ENCODE measurements at regions not wholly inside any gene's neighbourhood (a gene's known extent, or its start where the extent isn't known, plus 50 kb on each side); places are given as distances from the start of the nearest gene placed in this dataset.

DNA sequence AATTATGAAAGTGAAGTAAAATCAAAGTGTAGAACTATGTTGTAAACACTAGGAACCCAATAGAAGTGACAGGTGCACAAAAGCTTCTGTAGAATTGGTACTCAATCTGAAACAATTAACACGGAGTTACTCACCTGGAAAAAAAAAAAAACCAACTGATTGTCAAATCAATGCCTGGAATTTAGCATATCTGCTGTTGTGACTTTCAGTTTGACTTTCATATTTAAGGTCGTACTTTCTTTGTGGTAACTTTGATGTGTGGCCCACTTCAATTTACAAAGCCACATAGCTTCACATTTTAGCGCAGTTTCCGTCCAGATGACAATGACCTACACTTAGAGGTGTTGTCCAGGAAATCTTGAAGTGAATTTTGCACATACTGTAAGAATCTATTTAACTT, 1124.9 kb downstream of the STIM2 start:
- H3K9me3 ChIP-seq (ENCODE audit: control insufficient read depth in 1 of 2, insufficient read depth in 1 of 2, low read length in 2 of 2) = no peaks in the 10 kb centered on the region
- TF ChIP-seq, protein P1, sequence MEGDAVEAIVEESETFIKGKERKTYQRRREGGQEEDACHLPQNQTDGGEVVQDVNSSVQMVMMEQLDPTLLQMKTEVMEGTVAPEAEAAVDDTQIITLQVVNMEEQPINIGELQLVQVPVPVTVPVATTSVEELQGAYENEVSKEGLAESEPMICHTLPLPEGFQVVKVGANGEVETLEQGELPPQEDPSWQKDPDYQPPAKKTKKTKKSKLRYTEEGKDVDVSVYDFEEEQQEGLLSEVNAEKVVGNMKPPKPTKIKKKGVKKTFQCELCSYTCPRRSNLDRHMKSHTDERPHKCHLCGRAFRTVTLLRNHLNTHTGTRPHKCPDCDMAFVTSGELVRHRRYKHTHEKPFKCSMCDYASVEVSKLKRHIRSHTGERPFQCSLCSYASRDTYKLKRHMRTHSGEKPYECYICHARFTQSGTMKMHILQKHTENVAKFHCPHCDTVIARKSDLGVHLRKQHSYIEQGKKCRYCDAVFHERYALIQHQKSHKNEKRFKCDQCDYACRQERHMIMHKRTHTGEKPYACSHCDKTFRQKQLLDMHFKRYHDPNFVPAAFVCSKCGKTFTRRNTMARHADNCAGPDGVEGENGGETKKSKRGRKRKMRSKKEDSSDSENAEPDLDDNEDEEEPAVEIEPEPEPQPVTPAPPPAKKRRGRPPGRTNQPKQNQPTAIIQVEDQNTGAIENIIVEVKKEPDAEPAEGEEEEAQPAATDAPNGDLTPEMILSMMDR (IDR thresholded peaks at IDR 0.05) = no peak
- DNase-seq (no peak), ATAC-seq (ENCODE audit: poor library complexity) (no peak)
- H3K36me3 ChIP-seq (ENCODE audit: insufficient read depth, low read length) = no peaks in the 10 kb centered on the region
- Mint-ChIP-seq H3K27ac (no peak overlapping the region), H3K4me1 (ENCODE audit: low read depth) (no peaks in the 10 kb centered on the region), H3K36me3 (ENCODE audit: low read depth) (no peaks in the 10 kb centered on the region), H3K27me3 (no peaks in the 10 kb centered on the region), H3K4me3 (no peak overlapping the region), H3K9me3 (peaks cover 6% of the 10 kb centered on the region)
- intact Hi-C loops (cut with DNase I, micrococcal nuclease) = no loop called here
- H3K4me3 ChIP-seq (ENCODE audit: low read length) = no peak overlapping the region
- POLR2A ChIA-PET = no interaction called here
- H3K4me1 ChIP-seq (ENCODE audit: insufficient read depth, low read length) = no peaks in the 10 kb centered on the region
- CTCF ChIA-PET = no interaction called here
- H3K27ac ChIP-seq (ENCODE audit: low read depth in 1 of 2, low read length in 2 of 2) = no peak overlapping the region
- no peaks in the 10 kb centered on the region for H3K27me3 ChIP-seq (ENCODE audit: control insufficient read depth in 1 of 2, insufficient read depth in 2 of 2, low read length in 2 of 2)

DNA sequence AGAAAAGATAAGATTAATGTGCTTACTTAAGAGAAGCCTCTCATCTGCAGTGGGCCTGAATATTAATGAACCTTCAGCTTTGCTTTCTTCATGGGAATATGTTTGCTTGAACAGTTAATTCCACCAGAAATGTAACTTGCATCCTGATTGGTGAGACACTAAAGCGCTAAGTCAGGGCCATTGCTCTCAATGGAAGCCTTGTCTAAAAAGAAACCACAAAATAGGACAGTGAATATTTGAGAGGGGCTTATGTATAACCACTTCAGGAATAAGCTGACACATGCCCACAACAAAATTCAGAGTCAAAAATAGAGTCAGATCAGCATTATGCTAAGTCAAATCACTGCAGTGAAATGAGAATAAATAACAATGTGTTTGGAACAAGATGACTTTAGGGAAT, 1125.8 kb downstream of the STIM2 start:
- ATAC-seq (ENCODE audit: poor library complexity) (no peak), DNase-seq (no peak)
- Histone ChIP-seq H3K27ac (ENCODE audit: low read depth in 1 of 2, low read length in 2 of 2) (no peak overlapping the region), H3K9me3 (ENCODE audit: control insufficient read depth in 1 of 2, insufficient read depth in 1 of 2, low read length in 2 of 2) (no peaks in the 10 kb centered on the region), H3K27me3 (ENCODE audit: control insufficient read depth in 1 of 2, insufficient read depth in 2 of 2, low read length in 2 of 2) (no peaks in the 10 kb centered on the region), H3K4me3 (ENCODE audit: low read length) (no peak overlapping the region), H3K4me1 (ENCODE audit: insufficient read depth, low read length) (no peaks in the 10 kb centered on the region), H3K36me3 (ENCODE audit: insufficient read depth, low read length) (no peaks in the 10 kb centered on the region)
- Mint-ChIP-seq H3K4me1 (ENCODE audit: low read depth) (no peaks in the 10 kb centered on the region), H3K27ac (no peak overlapping the region), H3K4me3 (no peak overlapping the region), H3K36me3 (ENCODE audit: low read depth) (no peaks in the 10 kb centered on the region), H3K27me3 (no peaks in the 10 kb centered on the region), H3K9me3 (peaks cover 6% of the 10 kb centered on the region)
- TF ChIP-seq, protein P1 (IDR thresholded peaks at IDR 0.05) = no peak
- intact Hi-C loops (cut with DNase I, micrococcal nuclease) = no loop called here
- CTCF ChIA-PET = no interaction called here
- POLR2A ChIA-PET = no interaction called here

DNA sequence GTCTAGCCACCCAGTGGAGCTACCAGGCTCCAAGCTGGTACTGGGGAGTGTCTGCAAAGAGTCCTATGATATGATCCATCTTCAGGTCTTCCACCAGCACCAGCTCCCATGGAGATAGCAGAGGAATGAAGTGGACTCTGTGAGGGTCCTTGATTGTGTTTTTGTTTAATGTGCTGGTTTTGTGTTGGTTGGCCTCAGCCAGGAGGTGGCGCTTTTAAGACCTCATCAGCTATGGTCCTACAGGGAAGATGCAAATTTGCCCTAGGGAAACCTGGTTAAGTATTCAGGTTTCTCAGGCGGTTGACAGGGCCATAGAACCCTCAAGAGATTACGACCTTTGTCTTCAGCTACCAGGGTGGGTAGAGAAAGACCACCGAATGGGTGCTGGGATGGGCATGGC, 1141.1 kb downstream of the STIM2 start:
- CTCF ChIA-PET = no interaction called here
- Mint-ChIP-seq H3K27ac (no peak overlapping the region), H3K4me3 (no peak overlapping the region), H3K4me1 (ENCODE audit: low read depth) (no peaks in the 10 kb centered on the region), H3K27me3 (no peaks in the 10 kb centered on the region), H3K36me3 (ENCODE audit: low read depth) (no peaks in the 10 kb centered on the region), H3K9me3 (peaks cover 8% of the 10 kb centered on the region)
- Histone ChIP-seq H3K4me1 (ENCODE audit: insufficient read depth, low read length) (no peaks in the 10 kb centered on the region), H3K27me3 (ENCODE audit: control insufficient read depth in 1 of 2, insufficient read depth in 2 of 2, low read length in 2 of 2) (no peaks in the 10 kb centered on the region), H3K36me3 (ENCODE audit: insufficient read depth, low read length) (no peaks in the 10 kb centered on the region), H3K9me3 (ENCODE audit: control insufficient read depth in 1 of 2, insufficient read depth in 1 of 2, low read length in 2 of 2) (peaks cover 0 to 8% of the 10 kb centered on the region in 2 experiments), H3K4me3 (ENCODE audit: low read length) (no peak overlapping the region), H3K27ac (ENCODE audit: low read depth in 1 of 2, low read length in 2 of 2) (no peak overlapping the region)
- DNase-seq (no peak), ATAC-seq (ENCODE audit: poor library complexity) (no peak)
- intact Hi-C loops (cut with DNase I, micrococcal nuclease) = no loop called here
- TF ChIP-seq, protein P1 (IDR thresholded peaks at IDR 0.05) = no peak
- POLR2A ChIA-PET = no interaction called here

Data from CD4-positive, alpha-beta T cell (primary cell).